Ovary (tissue), 7 donors: ENCODE measurements at regions not wholly inside any gene's neighbourhood (a gene's known extent, or its start where the extent isn't known, plus 50 kb on each side); places are given as distances from the start of the nearest gene placed in this dataset.
A peak's percentile ranks its signal among the peaks of the same experiment; 100 is the strongest.

Experiments
- DNase-seq, 5 donors: peaks; one replicate each; pipeline ENCODE4 v3.0.0-alpha.2; 2019 to 2020
- H3K27ac ChIP-seq, 2 donors: fragments of 200-600 bp; one replicate each; pipeline versions ENCODE4 v1.5.1 to v1.8.0; 2019 to 2022
- H3K27me3 ChIP-seq: fragments of 200-600 bp; one replicate; pipeline ENCODE4 v1.8.0; 2022
- H3K36me3 ChIP-seq: fragments of 200-600 bp; sonication (generic); one replicate; pipeline ENCODE4 v1.5.1; 2019
- H3K4me1 ChIP-seq: one replicate; pipeline ENCODE4 v1.8.1; 2013; ENCODE audit warnings: mild to moderate bottlenecking, moderate library complexity; ENCODE audit not compliant: insufficient read depth
- H3K4me3 ChIP-seq: fragments of 200-600 bp; sonication (generic); one replicate; pipeline ENCODE4 v1.5.1; 2017
- H3K9me3 ChIP-seq, 2 donors: fragments of 200-600 bp in 1 of 2; sonication (generic) in 1 of 2; one replicate each; pipeline versions ENCODE4 v1.5.1 to v1.8.1; 2013 to 2019; ENCODE audit warnings: mild to moderate bottlenecking in 1 of 2, moderate library complexity in 1 of 2
- EP300 ChIP-seq: sonication (generic); formaldehyde crosslinking; IDR thresholded peaks from one replicate; pipeline ENCODE4 v1.6.1; 2017; ENCODE audit warnings: antibody characterized with exemption
- POLR2A ChIP-seq: fragments of 450-650 bp; IDR thresholded peaks from one replicate; pipeline ENCODE4 v1.6.1; 2017; ENCODE audit warnings: antibody characterized with exemption, mild to moderate bottlenecking, moderate library complexity
- whole genome bisulfite sequencing, 3 donors: extraction: QIAGEN DNeasy Blood & Tissue Kit in 1 of 3; methylation state at CpG; one replicate each; pipeline versions ENCODE4 v1.1.5 to v1.1.7; 2013 to 2017; 5-methylcytosine and 5-hydroxymethylcytosine counted together
- intact Hi-C, 4 donors: fragments of 100-400 bp; cut with DNase I; formaldehyde crosslinking; loops; one replicate each; pipeline versions ENCODE4 v1.11.0 to v1.15.1; 2022 to 2023
- TF ChIP-seq, protein P1 (sequence below), 3 donors: fragments of 450-650 bp in 2 of 3; fragments of 200-600 bp in 1 of 3; IDR thresholded peaks; one replicate each; pipeline versions ENCODE4 v1.5.1 to v1.8.0; 2016 to 2022; ENCODE audit warnings: antibody characterized with exemption in 3 of 3, mild to moderate bottlenecking in 1 of 3
- donor health status: DM: no; HTN: no; CAD: no; lungs with moderate emphysema.
- donor health status: DM: no; HTN: no; CAD: no.
- donor health status: Bipolar disorder and iron deficiency.
- donor health status: DM: no; HTN: no; CAD: no.
- donor health status: DM: yes; HTN: yes; CAD: no.

DNA sequence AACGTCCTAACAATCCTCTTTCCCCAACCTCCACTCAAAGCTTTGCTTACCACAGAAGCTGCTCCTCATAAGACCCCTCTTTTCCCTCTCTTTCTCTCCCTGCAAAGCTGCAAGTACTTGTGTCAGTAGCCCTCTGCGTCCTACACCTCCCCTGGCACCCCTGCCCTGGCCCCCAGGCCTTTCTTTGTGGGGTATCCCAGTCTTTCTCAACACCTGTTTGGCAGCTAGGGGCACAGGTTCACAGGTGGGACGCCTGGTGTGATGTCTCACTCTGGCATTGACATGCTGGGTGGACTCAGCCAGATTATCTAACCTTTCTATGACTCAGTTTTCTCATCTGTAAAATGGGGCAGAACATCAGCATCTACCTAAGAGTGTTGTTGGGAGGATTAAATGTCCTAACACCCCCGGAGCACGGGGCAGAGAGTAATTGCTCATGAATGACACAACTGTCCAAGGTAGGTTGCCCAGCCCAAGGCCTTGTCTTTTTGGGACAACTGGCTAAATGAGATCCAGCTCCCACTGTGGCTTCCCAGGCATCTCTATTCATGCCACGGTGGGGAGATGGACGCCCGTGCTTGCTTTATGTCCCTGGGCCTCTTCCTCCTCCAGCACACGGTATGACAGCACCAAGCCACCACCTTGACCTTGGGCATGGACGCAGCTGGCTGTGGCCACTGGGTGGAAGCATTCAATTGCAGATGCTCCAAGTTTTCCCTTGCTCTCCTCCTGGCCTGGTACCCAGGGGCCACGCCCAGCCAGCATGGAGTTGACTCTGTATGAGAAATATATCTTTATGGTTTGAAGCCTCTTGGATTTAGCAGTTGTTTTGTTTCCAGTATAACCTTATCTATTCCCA lies 190.4 kb downstream of the RGS3 start:
- Histone ChIP-seq H3K4me1 (peaks cover 11% of the 10 kb centered on the region), H3K27me3 (no peaks in the 10 kb centered on the region), H3K9me3 (no peaks in the 10 kb centered on the region), H3K36me3 (no peaks in the 10 kb centered on the region), H3K27ac (no peak overlapping the region), H3K4me3 (no peak overlapping the region)
- TF ChIP-seq EP300 = no peak
- TF ChIP-seq, protein P1, sequence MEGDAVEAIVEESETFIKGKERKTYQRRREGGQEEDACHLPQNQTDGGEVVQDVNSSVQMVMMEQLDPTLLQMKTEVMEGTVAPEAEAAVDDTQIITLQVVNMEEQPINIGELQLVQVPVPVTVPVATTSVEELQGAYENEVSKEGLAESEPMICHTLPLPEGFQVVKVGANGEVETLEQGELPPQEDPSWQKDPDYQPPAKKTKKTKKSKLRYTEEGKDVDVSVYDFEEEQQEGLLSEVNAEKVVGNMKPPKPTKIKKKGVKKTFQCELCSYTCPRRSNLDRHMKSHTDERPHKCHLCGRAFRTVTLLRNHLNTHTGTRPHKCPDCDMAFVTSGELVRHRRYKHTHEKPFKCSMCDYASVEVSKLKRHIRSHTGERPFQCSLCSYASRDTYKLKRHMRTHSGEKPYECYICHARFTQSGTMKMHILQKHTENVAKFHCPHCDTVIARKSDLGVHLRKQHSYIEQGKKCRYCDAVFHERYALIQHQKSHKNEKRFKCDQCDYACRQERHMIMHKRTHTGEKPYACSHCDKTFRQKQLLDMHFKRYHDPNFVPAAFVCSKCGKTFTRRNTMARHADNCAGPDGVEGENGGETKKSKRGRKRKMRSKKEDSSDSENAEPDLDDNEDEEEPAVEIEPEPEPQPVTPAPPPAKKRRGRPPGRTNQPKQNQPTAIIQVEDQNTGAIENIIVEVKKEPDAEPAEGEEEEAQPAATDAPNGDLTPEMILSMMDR (IDR thresholded peaks at IDR 0.05) = no peak
- TF ChIP-seq POLR2A = no peak
- DNase-seq = no peak
- intact Hi-C loops = loop anchor here in 2 of 4 donors (2.0 kb wide), 2 partner anchors 205 to 207 kb away; no protein-coding TSS in a partner anchor
- WGBS, 3 donors = 70 to 81% (median 72%) methylated on average over 11 of the region's 11 CpGs

DNA sequence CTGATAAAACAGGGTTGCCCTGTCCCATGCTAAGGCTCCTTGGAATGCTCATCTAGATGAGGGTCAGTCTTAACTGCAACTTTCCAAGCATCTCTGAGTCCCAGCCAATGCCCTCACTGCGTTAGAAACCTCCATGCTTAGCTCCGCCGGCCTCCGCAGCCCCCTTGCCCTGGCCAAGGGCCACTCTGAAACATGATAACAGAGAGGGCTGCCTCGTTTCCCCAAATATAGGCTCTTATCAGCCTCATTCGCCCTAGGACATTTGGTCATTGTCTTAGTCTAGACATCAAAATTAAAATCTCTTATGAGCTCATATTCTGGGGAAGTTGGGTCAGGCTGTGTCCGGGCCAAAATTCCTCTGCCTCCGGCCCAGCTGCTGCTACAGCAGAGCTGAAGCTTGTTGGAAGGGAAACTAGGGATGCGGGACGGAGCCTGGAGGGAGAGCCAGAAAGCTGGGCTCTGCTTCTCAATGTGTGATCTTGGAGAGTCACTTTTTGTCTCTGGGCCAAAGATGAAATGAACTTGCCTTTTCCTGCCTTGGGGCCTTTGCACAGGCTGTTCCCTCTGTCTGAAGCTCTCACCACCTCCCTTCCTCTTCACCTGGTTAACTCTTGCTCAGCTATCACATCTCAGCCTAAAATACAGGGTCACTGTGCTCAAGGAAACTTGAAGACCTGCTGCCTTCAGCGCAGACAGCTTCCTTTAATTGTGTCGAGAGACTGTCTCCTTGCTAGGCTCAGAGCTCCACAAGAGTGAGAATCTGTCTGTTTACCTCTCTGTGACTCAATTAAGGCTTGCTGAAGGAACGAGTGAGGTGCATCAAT lies 191.3 kb downstream of the RGS3 start:
- Histone ChIP-seq H3K27ac (no peak overlapping the region), H3K4me1 (peaks cover 11% of the 10 kb centered on the region), H3K4me3 (no peak overlapping the region), H3K36me3 (no peaks in the 10 kb centered on the region), H3K27me3 (no peaks in the 10 kb centered on the region), H3K9me3 (no peaks in the 10 kb centered on the region)
- intact Hi-C loops = loop anchor here (1.0 to 5.0 kb wide), 4 partner anchors 64 to 208 kb away; no protein-coding TSS in a partner anchor
- DNase-seq = peak in 4 of 5 donors; percentile 37 to 61 (median 50)
- 16 to 18% (median 17%) methylated on average over 13 of the region's 13 CpGs for WGBS, 3 donors
- TF ChIP-seq POLR2A (no peak), EP300 (no peak)
- TF ChIP-seq, protein P1 (IDR thresholded peaks at IDR 0.05) = no peak

DNA sequence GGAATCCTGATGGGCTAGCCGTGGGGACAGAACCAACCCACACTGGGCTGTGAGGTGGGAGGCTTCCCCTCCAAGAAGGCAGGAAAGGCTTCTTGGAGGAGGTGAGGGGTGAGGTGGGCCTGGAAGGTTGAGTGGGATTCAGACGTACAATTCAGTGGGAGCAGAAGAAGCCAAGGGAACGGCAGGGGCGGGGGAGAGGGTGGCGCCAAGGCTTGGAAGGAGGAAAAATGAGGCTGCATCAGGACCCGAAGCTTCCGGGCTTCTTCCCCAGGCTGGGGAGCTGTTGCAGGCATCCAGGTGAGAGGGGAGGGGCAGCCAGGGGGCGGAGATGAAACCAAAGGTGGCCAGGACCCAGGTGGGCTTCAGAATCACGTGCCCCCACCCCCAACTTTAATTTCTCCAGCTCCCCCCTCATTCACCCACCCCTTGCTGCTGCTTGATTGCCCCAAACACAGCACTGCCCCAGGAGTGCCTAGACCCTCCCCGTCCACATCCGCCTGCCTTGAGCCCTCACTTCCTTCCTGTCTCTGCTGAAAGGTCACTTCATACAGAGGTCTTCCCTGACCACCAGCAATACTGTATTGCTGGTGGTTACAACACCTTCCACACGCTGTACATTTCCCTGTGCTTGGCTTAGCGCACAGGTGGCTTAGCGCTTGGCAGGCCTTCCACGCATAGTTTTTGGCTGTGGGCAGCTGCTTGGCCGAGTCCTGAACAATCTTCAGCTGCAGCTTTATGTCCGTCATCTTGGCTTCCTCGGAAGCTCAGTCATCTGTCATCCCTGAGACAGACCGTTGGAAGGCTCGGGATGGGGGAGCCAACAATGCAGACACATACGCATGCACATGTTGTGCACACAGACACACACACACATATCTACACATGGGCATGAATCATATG lies 193.5 kb downstream of the RGS3 start:
- intact Hi-C loops = loop anchor here in 3 of 4 donors (1.0 to 5.0 kb wide), 3 partner anchors 65 to 210 kb away; no protein-coding TSS in a partner anchor
- no peaks in the 10 kb centered on the region for H3K36me3 ChIP-seq
- DNase-seq = no peak
- no peak overlapping the region for H3K27ac ChIP-seq
- H3K4me1 ChIP-seq = peaks cover 7% of the 10 kb centered on the region
- 65 to 68% (median 66%) methylated on average over 21 of the region's 21 CpGs for WGBS, 3 donors
- no peak overlapping the region for H3K4me3 ChIP-seq
- no peak for TF ChIP-seq POLR2A
- no peak for TF ChIP-seq EP300
- TF ChIP-seq, protein P1 (IDR thresholded peaks at IDR 0.05) = no peak
- H3K27me3 ChIP-seq = no peaks in the 10 kb centered on the region
- H3K9me3 ChIP-seq = no peaks in the 10 kb centered on the region
